Endothelial cell of umbilical vein (primary cell): ENCODE measurements at regions not wholly inside any gene's neighbourhood (a gene's known extent, or its start where the extent isn't known, plus 50 kb on each side); places are given as distances from the start of the nearest gene placed in this dataset.
"Not testable (repeated sequence)": the region's sequence is repeated elsewhere in the genome, so short reads cannot be mapped to it uniquely, and the experiment has no call there.

ENCODE experiments used
- BruUV-seq: library from RNA; stranded (reverse); fragments of 400-500 nt; replicated peaks from 2 replicates; lab custom pipeline; 2021; lab: Mats Ljungman, UMichigan
- CTCF ChIA-PET: fragments of 300-600, 350-600 bp; sonication (Branson Sonifier 250); formaldehyde crosslinking; loops from one replicate; lab custom pipeline; 2021; ENCODE audit warnings: antibody characterized with exemption, inconsistent platforms; lab: Charles Lee
- POLR2A ChIA-PET: fragments of 300-600, 350-600 bp; sonication (Branson Sonifier 250); formaldehyde crosslinking; loops from one replicate; lab custom pipeline; 2021; ENCODE audit warnings: antibody characterized with exemption, inconsistent platforms; lab: Charles Lee
- DNase-seq: peaks from one replicate; pipeline ENCODE4 v3.0.0-alpha.2; 2011; ENCODE audit warnings: low read depth, low spot score
- FAIRE-seq: peaks from 2 replicates; lab custom pipeline; 2011; peaks lifted over from hg19 to GRCh38; lab: Jason Lieb, UNC
- H2AFZ ChIP-seq: 2 replicates; pipeline ENCODE4 v1.6.0; 2012; ENCODE audit warnings: low read depth, low read length, control low read depth, inconsistent platforms
- H3K27ac ChIP-seq: 2 replicates; pipeline ENCODE4 v1.5.1; 2011; ENCODE audit warnings: low read depth, mild to moderate bottlenecking, control low read depth, low read length, moderate library complexity; ENCODE audit not compliant: insufficient read depth
- H3K27me3 ChIP-seq, 2 experiments: 2 replicates each; pipeline versions ENCODE4 v1.6.0 to v1.6.1; 2011; ENCODE audit warnings: low read length in 2 of 2, mixed read lengths in 1 of 2; ENCODE audit not compliant: control insufficient read depth in 2 of 2, insufficient read depth in 2 of 2
- H3K36me3 ChIP-seq, 2 experiments: 2 replicates in 1 of 2; 3 replicates in 1 of 2; pipeline ENCODE4 v1.5.1; 2011; ENCODE audit warnings: low read length in 2 of 2, mild to moderate bottlenecking in 1 of 2, moderate library complexity in 1 of 2; ENCODE audit not compliant: control insufficient read depth in 2 of 2, insufficient read depth in 2 of 2; ENCODE audit errors: extremely low read depth in 1 of 2
- H3K4me1 ChIP-seq: 3 replicates; pipeline ENCODE4 v1.5.1; 2011; ENCODE audit warnings: mild to moderate bottlenecking, low read length; ENCODE audit not compliant: control insufficient read depth, insufficient read depth; ENCODE audit errors: extremely low read depth
- H3K4me2 ChIP-seq: 2 replicates; pipeline ENCODE4 v1.6.1; 2011; ENCODE audit warnings: low read length, control low read depth, mixed read lengths; ENCODE audit not compliant: insufficient read depth
- H3K4me3 ChIP-seq, 3 experiments: fragments of 200-600 bp in 1 of 3; sonication (generic), shearing (Covaris generic) in 1 of 3; replicated peaks in 1 of 3; 2 replicates each; pipeline ENCODE4 v1.5.1; 2011 to 2016; ENCODE audit warnings: control low read depth in 3 of 3, low read length in 3 of 3, mild to moderate bottlenecking in 2 of 3, inconsistent platforms in 1 of 3, low read depth in 1 of 3, moderate library complexity in 1 of 3; ENCODE audit not compliant: insufficient read depth in 1 of 3
- H3K79me2 ChIP-seq: 2 replicates; pipeline ENCODE4 v1.6.0; 2012; ENCODE audit warnings: low read length, inconsistent platforms; ENCODE audit not compliant: control insufficient read depth, insufficient read depth
- H3K9ac ChIP-seq: replicated peaks from 2 replicates; pipeline ENCODE3; 2011; ENCODE audit warnings: low read length, control low read depth; ENCODE audit not compliant: insufficient read depth; ENCODE audit errors: extremely low read depth
- H3K9me1 ChIP-seq: replicated peaks from 3 replicates; pipeline ENCODE4 v1.6.0; 2011; ENCODE audit warnings: mild to moderate bottlenecking, low read length; ENCODE audit not compliant: control insufficient read depth, insufficient read depth; ENCODE audit errors: extremely low read depth
- H3K9me3 ChIP-seq: replicated peaks from 2 replicates; pipeline ENCODE4 v1.5.1; 2012; ENCODE audit warnings: low read length, inconsistent platforms; ENCODE audit not compliant: control insufficient read depth, insufficient read depth
- H4K20me1 ChIP-seq: replicated peaks from 2 replicates; pipeline ENCODE3; 2011; ENCODE audit warnings: mild to moderate bottlenecking, low read length; ENCODE audit not compliant: control insufficient read depth, insufficient read depth; ENCODE audit errors: extremely low read depth
- EZH2 ChIP-seq: IDR thresholded peaks from 2 replicates; pipeline ENCODE4 v1.6.1; 2012; ENCODE audit warnings: borderline replicate concordance, low read depth, mild to moderate bottlenecking, moderate library complexity, low read length, inconsistent platforms; ENCODE audit not compliant: severe bottlenecking
- FOS ChIP-seq: IDR thresholded peaks from 2 replicates; pipeline ENCODE4 v1.6.1; 2011; ENCODE audit warnings: mild to moderate bottlenecking, low read length, moderate library complexity, borderline replicate concordance; ENCODE audit not compliant: insufficient read depth
- GATA2 ChIP-seq: IDR thresholded peaks from 2 replicates; pipeline ENCODE4 v1.7.0; 2011; ENCODE audit warnings: low read depth, mild to moderate bottlenecking, moderate library complexity, mixed read lengths, low read length; ENCODE audit not compliant: insufficient read length, insufficient read depth
- JUN ChIP-seq: IDR thresholded peaks from 2 replicates; pipeline ENCODE4 v1.6.1; 2011; ENCODE audit warnings: borderline replicate concordance, low read depth; ENCODE audit not compliant: insufficient read length, insufficient read depth
- MYC ChIP-seq: IDR thresholded peaks from one replicate; pipeline ENCODE4 v1.6.1; 2011; ENCODE audit warnings: mild to moderate bottlenecking, low read depth, low read length
- POLR2A ChIP-seq: IDR thresholded peaks from 2 replicates; pipeline ENCODE4 v1.6.1; 2012; ENCODE audit warnings: low read depth, mild to moderate bottlenecking, control low read depth, low read length
- POLR2AphosphoS5 ChIP-seq: IDR thresholded peaks from 2 replicates; pipeline ENCODE4 v1.6.1; 2012; ENCODE audit warnings: low read depth, mild to moderate bottlenecking, control low read depth, low read length, moderate library complexity; ENCODE audit not compliant: insufficient read depth
- dilution Hi-C: fragments of 300-500 bp; cut with MboI; formaldehyde crosslinking; loops from one replicate; pipeline ENCODE4 v1.15.0; 2019; ENCODE audit warnings: low sequenced_read_pairs; ENCODE audit not compliant: extremely low pct_ligation_motif_present
- intact Hi-C: fragments of 100-400 bp; cut with micrococcal nuclease; formaldehyde crosslinking; loops from one replicate; pipeline ENCODE4 v1.10.0; 2022
- TF ChIP-seq, protein P1 (sequence below), 2 donors: IDR thresholded peaks; 1 replicate in 1 of 2; 2 replicates in 1 of 2; pipeline ENCODE4 v1.5.1; 2011; ENCODE audit warnings: low read length in 2 of 2, mild to moderate bottlenecking in 2 of 2, moderate library complexity in 2 of 2, control low read depth in 1 of 2, inconsistent platforms in 1 of 2, low read depth in 1 of 2; ENCODE audit not compliant: insufficient read depth in 1 of 2; ENCODE audit errors: extremely low read depth in 1 of 2
- TF ChIP-seq, protein P2 (sequence below): IDR thresholded peaks from 2 replicates; pipeline ENCODE4 v1.6.1; 2011; ENCODE audit not compliant: insufficient read depth, insufficient read length

DNA sequence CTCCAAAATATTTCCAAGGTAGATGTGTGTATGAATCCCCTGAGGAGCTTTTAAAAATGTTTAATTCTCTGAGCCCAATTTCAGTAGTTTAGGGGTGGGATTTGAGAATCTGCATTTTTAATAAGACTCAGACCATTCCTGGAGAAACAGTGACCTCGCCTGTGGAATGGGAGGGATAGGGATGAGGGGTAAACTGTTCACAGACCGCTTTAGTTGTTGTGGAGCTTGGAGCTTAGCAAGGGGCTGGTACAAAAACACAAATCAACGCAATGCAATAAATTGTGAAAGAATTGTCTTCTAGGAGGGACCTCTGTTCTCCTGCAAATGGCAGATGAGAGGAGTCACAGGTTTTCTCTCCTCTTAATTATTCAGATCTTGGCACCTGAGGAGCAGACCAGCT is 239.3 kb upstream of the SULF2 start:
- H3K4me1 ChIP-seq = no peaks in the 10 kb centered on the region
- H3K9me3 ChIP-seq = no peaks in the 10 kb centered on the region
- H3K4me2 ChIP-seq = no peak overlapping the region
- H3K27me3 ChIP-seq = no peaks in the 10 kb centered on the region
- dilution Hi-C loops = no loop called here
- H3K36me3 ChIP-seq = no peaks in the 10 kb centered on the region
- DNase-seq = no peak
- TF ChIP-seq FOS (no peak), JUN (no peak), POLR2A (no peak), MYC (no peak), POLR2AphosphoS5 (no peak), EZH2 (no peak), GATA2 (no peak)
- TF ChIP-seq, protein P1, sequence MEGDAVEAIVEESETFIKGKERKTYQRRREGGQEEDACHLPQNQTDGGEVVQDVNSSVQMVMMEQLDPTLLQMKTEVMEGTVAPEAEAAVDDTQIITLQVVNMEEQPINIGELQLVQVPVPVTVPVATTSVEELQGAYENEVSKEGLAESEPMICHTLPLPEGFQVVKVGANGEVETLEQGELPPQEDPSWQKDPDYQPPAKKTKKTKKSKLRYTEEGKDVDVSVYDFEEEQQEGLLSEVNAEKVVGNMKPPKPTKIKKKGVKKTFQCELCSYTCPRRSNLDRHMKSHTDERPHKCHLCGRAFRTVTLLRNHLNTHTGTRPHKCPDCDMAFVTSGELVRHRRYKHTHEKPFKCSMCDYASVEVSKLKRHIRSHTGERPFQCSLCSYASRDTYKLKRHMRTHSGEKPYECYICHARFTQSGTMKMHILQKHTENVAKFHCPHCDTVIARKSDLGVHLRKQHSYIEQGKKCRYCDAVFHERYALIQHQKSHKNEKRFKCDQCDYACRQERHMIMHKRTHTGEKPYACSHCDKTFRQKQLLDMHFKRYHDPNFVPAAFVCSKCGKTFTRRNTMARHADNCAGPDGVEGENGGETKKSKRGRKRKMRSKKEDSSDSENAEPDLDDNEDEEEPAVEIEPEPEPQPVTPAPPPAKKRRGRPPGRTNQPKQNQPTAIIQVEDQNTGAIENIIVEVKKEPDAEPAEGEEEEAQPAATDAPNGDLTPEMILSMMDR (IDR thresholded peaks at IDR 0.05; ENCODE audit: extremely low read depth in 1 of 2, insufficient read depth in 1 of 2, low read depth in 1 of 2, low read length in 2 of 2) = no peak
- TF ChIP-seq, protein P2, sequence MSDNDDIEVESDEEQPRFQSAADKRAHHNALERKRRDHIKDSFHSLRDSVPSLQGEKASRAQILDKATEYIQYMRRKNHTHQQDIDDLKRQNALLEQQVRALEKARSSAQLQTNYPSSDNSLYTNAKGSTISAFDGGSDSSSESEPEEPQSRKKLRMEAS = no peak
- no peak overlapping the region for H3K27ac ChIP-seq
- no peaks in the 10 kb centered on the region for H3K9me1 ChIP-seq
- H2AFZ ChIP-seq = no peak overlapping the region
- ChIA-PET POLR2A (no interaction called here), CTCF (interaction anchor here (0.8 kb wide), 1 partner anchor 74 kb away, joined by 3 read pairs; no protein-coding TSS in a partner anchor)
- H4K20me1 ChIP-seq = no peaks in the 10 kb centered on the region
- H3K9ac ChIP-seq = no peak overlapping the region
- no peak for FAIRE-seq
- intact Hi-C loops = no loop called here
- BruUV-seq = no TSS peak
- no peaks in the 10 kb centered on the region for H3K79me2 ChIP-seq
- no peak overlapping the region for H3K4me3 ChIP-seq

DNA sequence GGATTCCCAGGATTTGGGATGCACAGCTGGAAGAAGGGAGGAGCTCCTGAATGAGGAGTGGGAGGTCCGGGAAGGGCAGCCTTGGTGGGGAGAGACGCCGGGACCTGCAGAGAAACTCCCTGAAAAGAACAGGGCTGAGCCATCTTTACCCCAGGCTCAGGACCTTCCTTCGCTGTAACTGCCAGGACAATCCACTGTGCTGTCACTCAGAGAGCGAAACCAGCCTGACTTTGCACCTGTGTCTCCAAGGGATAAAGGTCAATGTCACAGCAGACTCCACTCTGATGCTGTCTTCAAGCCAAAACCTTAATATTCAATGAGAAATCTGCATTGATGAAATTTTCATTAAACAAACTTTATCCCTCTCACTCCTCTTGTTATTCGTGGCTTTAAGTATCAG is 235.4 kb upstream of the SULF2 start:
- H3K9me3 ChIP-seq, H3K9ac ChIP-seq, H3K27ac ChIP-seq, H3K27me3 ChIP-seq, intact Hi-C loops, BruUV-seq, FAIRE-seq, CTCF ChIA-PET, H3K4me3 ChIP-seq, H4K20me1 ChIP-seq, H3K36me3 ChIP-seq, POLR2A ChIA-PET, H3K4me2 ChIP-seq, H3K9me1 ChIP-seq, H3K79me2 ChIP-seq, DNase-seq, dilution Hi-C loops, H2AFZ ChIP-seq, H3K4me1 ChIP-seq: not testable (repeated sequence)
